Prostate gland (tissue), 2 donors: ENCODE measurements at regions not wholly inside any gene's neighbourhood (a gene's known extent, or its start where the extent isn't known, plus 50 kb on each side); places are given as distances from the start of the nearest gene placed in this dataset.

Experiments used
- DNase-seq: peaks from one replicate; pipeline ENCODE4 v3.0.0-alpha.2; 2019; ENCODE audit warnings: low spot score
- H3K27ac ChIP-seq, 2 donors: fragments of 200-600 bp; sonication (generic); 2 replicates each; pipeline ENCODE4 v1.5.1; 2017 to 2019
- H3K27me3 ChIP-seq: fragments of 200-600 bp; sonication (generic); replicated peaks from 2 replicates; pipeline ENCODE4 v1.5.1; 2019; ENCODE audit not compliant: insufficient read depth
- H3K36me3 ChIP-seq, 2 donors: fragments of 200-600 bp; sonication (generic); 1 replicate in 1 of 2; 2 replicates in 1 of 2; pipeline versions ENCODE4 v1.5.1 to v1.8.1; 2017 to 2019
- H3K4me1 ChIP-seq: fragments of 200-600 bp; sonication (generic); replicated peaks from 2 replicates; pipeline ENCODE4 v1.5.1; 2019
- H3K4me3 ChIP-seq, 2 donors: fragments of 200-600 bp; sonication (generic); 2 replicates each; pipeline ENCODE4 v1.5.1; 2017 to 2019
- H3K9me3 ChIP-seq: fragments of 200-600 bp; sonication (generic); 2 replicates; pipeline ENCODE4 v1.5.1; 2017
- CTCF ChIP-seq, 4 experiments: fragments of 200-600 bp in 2 of 4; fragments of 450-650 bp in 2 of 4; sonication (generic) in 2 of 4; IDR thresholded peaks; 1 replicate in 3 of 4; 2 replicates in 1 of 4; pipeline ENCODE4 v1.5.1; 2016 to 2019; ENCODE audit warnings: antibody characterized with exemption in 4 of 4, mild to moderate bottlenecking in 2 of 4, moderate library complexity in 2 of 4
- POLR2A ChIP-seq: fragments of 450-650 bp; IDR thresholded peaks from one replicate; pipeline ENCODE4 v1.6.1; 2016; ENCODE audit warnings: antibody characterized with exemption, mild to moderate bottlenecking
- POLR2AphosphoS5 ChIP-seq: sonication (generic); formaldehyde crosslinking; IDR thresholded peaks from one replicate; pipeline ENCODE4 v1.6.1; 2017; ENCODE audit warnings: antibody characterized with exemption
- WGBS: methylation state at CpG from one replicate; pipeline ENCODE4 v1.1.5; 2018; 5-methylcytosine and 5-hydroxymethylcytosine counted together
- intact Hi-C: fragments of 100-400 bp; cut with DNase I; formaldehyde crosslinking; loops from one replicate; pipeline ENCODE4 v1.14.2; 2022
- small RNA-seq, 2 donors: library from RNA; depleted of rRNA; stranded (forward); fragments of <200 nt; gene quantifications; one replicate each; pipeline ENCODE3, GENCODE V24; 2016

DNA sequence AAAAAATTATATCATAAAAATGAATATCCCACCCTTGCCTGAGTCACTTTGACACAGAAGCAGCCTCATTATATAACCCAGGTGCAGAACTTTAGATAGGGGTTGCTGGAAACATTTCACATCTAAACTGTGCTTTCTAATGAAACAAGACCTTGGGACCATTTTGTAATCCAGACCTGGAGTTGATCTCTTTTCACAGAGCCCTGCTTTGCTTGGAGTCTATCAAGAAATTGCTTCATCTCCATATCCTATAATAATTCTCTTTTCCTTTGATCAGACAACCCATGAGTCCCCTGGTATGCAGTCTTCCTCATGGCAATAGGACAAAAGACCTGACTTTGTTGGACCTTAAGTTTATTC, 76.3 kb downstream of the HSD17B6 start:
- intact Hi-C loops = no loop called here
- H3K4me1 ChIP-seq = no peaks in the 10 kb centered on the region
- H3K9me3 ChIP-seq = no peaks in the 10 kb centered on the region
- TF ChIP-seq POLR2A (no peak), POLR2AphosphoS5 (no peak), CTCF (IDR thresholded peaks at IDR 0.05) (no peak)
- no peak overlapping the region for H3K4me3 ChIP-seq
- no peaks in the 10 kb centered on the region for H3K27me3 ChIP-seq
- no peak overlapping the region for H3K27ac ChIP-seq
- DNase-seq = no peak
- no peaks in the 10 kb centered on the region for H3K36me3 ChIP-seq

- Histone ChIP-seq H3K27ac (no peak overlapping the region), H3K36me3 (no peaks in the 10 kb centered on the region), H3K9me3 (no peaks in the 10 kb centered on the region), H3K4me1 (no peaks in the 10 kb centered on the region), H3K27me3 (no peaks in the 10 kb centered on the region), H3K4me3 (no peak overlapping the region)
- WGBS = 41% methylated on average over 7 of the region's 7 CpGs
- intact Hi-C loops = no loop called here
- no peak for DNase-seq
- no peak for TF ChIP-seq POLR2AphosphoS5
- TF ChIP-seq POLR2A = no peak
- TF ChIP-seq CTCF (IDR thresholded peaks at IDR 0.05) = no peak
Observed at GRCh38 chr12:56838621-56839488, 75.7 kb downstream of the HSD17B6 start.

Small RNA genes in the stretch of these regions (small RNA-seq; reads per million reads assigned to genes)
- gene AC121758.2 = 0 reads per million in 2 donors
- 0 reads per million in 2 donors for gene RF00554
